GM19397 (cell line): ENCODE measurements at regions not wholly inside any gene's neighbourhood (a gene's known extent, or its start where the extent isn't known, plus 50 kb on each side); places are given as distances from the start of the nearest gene placed in this dataset.
A peak's percentile ranks its signal among the peaks of the same experiment; 100 is the strongest.

Source experiments
- ATAC-seq: cut with Tn5 transposase; IDR thresholded peaks from one replicate; pipeline ENCODE4 v1.9.1; 2021; ENCODE audit warnings: mild to moderate bottlenecking, moderate library complexity; ENCODE audit not compliant: unreplicated experiment

- ATAC-seq = no peak
Measured at GRCh38 chr1:9179463-9180110, 50.7 kb upstream of the GPR157 start.

GRCh38 chr1:9180111-9180819 lies 51.4 kb upstream of the GPR157 start:
- ATAC-seq = no peak

- ATAC-seq = no peak
Measured at GRCh38 chr1:9181176-9181906, 52.4 kb upstream of the GPR157 start.

- ATAC-seq = peak; percentile 56
Measured at GRCh38 chr1:9181990-9182783, 52.4 kb upstream of the H6PD start.

- ATAC-seq = peak; percentile 19
Measured at GRCh38 chr1:9182784-9183257, 51.8 kb upstream of the H6PD start.

- ATAC-seq = no peak
Measured at GRCh38 chr1:9183441-9183840, 51.1 kb upstream of the H6PD start.

GRCh38 chr1:9183898-9184297 lies 50.7 kb upstream of the H6PD start:
- ATAC-seq = no peak

GRCh38 chr1:9184749-9185148 lies 49.8 kb upstream of the H6PD start:
- no peak for ATAC-seq
